PC-9 (cell line): ENCODE measurements at regions not wholly inside any gene's neighbourhood (a gene's known extent, or its start where the extent isn't known, plus 50 kb on each side); places are given as distances from the start of the nearest gene placed in this dataset.

Source experiments
- EZH2 ChIP-seq: fragments of 200-600 bp; sonication (generic); IDR thresholded peaks from 2 replicates; pipeline ENCODE4 v1.8.0; 2017; ENCODE audit warnings: antibody characterized with exemption, low read depth
- TF ChIP-seq, protein P1 (sequence below): fragments of 200-600 bp; sonication (generic); conservative IDR thresholded peaks from 2 replicates; pipeline ENCODE4 v1.6.1; 2017; ENCODE audit warnings: mixed run types, antibody characterized with exemption, mild to moderate bottlenecking, moderate library complexity

DNA sequence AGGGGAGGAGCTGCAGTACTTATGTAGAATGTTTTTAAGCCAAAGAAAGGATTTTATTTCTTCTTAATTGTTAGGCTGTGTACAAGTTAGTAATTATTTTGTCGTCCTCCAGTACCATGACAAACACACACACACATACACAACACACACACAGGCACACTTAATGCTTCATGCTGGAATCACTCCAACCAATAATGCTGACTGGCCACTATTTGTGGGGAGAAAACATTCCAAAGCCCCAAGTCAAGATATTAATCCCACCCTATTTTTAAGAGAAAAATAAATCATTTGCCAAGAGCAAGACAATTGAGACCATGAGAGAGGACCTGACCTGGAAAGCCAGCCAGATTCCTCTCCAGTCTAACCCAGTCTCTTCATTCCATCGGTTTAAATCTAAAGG, 51.8 kb upstream of the TMCO5A start:
- TF ChIP-seq, protein P1, sequence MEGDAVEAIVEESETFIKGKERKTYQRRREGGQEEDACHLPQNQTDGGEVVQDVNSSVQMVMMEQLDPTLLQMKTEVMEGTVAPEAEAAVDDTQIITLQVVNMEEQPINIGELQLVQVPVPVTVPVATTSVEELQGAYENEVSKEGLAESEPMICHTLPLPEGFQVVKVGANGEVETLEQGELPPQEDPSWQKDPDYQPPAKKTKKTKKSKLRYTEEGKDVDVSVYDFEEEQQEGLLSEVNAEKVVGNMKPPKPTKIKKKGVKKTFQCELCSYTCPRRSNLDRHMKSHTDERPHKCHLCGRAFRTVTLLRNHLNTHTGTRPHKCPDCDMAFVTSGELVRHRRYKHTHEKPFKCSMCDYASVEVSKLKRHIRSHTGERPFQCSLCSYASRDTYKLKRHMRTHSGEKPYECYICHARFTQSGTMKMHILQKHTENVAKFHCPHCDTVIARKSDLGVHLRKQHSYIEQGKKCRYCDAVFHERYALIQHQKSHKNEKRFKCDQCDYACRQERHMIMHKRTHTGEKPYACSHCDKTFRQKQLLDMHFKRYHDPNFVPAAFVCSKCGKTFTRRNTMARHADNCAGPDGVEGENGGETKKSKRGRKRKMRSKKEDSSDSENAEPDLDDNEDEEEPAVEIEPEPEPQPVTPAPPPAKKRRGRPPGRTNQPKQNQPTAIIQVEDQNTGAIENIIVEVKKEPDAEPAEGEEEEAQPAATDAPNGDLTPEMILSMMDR, result no peak
- no peak for TF ChIP-seq EZH2
